ENCODE measurements at regions not wholly inside any gene's neighbourhood (a gene's known extent, or its start where the extent isn't known, plus 50 kb on each side); places are given as distances from the start of the nearest gene placed in this dataset.

DNA sequence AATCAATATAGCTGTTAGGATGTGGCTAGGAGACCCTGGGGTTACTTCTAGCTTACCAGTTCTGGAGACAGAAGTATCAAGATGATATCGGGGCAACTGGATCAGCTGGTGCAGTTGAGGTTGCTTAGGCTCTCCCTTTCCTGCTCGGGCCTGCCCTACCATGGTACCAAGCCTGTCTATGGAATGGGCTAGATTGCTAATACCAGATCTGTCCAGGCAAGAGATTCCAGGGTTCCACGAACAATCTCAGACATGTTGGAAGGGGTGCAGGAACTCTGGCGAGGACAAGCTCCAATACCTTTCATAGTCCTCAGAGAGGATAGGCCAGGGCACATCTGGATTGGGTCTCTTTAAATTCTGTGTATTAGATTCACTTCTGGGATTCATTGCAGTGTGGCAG, 53.8 kb downstream of the ADM start:
- no peak for DNase-seq

DNA sequence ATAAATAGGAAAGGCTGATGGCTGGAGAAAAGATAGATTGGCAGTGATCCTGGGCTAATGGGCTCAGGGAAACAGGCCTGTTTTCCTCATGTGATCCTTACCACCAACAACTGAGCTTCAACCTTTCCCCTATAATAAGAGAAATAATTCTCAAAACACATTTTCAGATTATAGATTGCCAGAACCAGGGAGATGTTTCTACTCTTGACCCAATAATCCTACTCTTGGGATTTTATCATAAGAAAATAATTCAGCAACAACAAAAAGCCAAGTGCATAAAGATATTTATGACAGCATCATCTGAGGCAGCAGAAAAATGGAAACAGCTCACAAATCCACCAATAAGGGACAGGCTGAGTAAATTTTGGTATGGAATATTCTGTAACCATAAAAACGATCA, 54.3 kb downstream of the ADM start:
- DNase-seq = no peak

DNA sequence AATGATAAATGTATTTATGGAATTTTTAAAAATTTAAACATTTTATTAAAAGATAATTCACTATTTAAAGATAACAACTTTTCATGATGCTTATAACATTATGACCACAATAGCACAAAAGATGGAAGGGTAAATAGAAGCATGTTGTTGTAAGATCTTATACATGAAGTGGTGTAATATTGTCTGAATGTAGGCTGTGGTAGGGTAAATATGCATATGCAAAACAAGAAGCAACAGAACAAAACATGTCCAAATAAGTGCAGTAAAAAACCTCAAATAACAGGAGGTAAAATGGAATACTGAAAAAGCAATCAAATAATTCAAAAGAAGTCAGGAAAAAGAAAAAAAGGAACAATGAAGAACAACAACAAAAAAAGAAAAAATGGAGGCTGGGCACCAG, 56.0 kb downstream of the ADM start:
- no peak for DNase-seq

DNA sequence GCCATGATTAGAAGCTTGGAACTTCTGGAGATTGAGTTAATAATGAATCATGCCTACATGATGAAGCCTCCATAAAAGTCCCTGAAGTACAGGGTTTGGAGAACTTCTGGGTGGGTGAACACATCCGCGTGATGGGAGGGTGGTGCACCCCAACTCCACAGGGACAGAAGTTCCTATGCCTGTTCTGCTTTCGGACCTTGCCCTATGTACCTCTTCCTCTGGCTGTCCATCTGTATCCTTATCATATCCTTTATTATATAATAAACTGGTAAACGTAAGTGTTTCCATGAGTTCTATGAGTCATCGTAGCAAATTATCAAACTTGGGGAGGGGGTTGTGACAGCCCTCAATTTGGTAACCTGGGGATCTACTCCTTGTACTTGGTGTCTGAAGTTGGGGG, 60.2 kb downstream of the ADM start:
- DNase-seq = no peak

DNA sequence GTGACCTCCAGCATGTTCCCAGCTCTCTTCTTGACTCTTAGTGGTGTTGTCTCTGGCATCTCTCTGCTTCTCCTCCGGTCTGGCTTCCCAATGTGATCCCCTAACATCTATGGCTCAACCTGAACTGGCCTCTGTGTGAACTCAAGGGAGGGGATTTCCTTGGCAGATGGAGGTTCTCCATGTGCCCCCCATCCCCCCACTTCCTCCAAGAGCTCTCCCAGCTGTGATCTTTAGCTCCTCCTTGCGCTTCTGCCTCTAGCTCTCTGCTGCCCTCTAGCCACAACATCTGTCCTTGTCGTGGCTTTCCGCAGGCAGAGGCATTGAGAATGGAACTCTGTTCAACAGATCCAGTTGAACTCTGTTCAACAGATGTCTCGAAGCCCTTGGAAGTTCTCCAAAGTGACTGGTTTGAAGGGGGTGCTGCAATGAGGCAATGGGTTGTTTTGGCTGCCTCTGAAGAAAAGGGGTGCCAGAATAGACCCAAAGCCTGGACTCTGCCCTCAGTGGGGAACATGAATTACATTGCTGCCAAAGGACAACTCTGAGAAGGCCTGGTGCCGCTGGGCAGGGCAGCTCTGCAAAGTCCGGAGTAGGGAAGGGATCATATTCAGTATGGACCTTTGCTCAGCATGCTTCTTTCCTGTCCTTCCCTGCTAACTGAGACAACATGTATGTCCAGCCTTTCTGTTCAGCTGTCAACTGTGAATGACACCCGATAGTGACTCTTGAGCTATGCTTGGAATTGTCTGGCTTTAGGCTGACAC, 61.9 kb downstream of the ADM start:
- peak; percentile 72 for DNase-seq

DNA sequence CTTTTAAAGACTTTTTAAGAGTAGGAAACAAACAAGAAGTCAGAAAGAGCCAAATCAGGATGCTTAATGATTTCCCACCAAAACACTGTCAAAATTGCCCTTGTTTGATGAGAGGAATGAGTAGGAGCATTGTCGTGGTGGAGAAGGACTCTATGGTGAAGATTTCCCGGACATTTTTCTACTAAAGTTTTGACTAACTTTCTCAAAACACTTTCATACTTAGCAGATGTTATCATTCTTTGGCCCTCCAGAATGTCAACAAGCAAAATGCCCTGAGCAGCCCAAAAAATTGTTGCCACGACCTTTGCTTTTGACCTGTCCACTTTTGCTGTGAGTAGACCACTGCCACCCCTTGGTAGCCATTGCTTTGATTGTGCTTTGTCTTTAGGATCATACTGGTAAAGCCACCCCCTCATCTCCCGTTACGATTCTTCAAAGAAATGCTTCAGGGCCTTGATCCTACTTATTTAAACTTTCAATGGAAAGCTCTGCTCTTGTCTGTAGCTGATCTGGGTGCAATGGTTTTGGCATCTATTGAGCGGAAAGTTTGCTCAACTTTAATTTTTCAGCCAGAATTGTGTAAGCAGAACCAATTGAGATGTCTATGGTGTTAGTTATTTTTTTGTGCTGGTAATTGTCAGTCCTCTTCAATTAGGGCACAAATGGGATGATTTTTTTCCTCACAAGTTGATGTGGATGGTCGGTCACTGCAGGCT, 67.2 kb downstream of the ADM start:
- no peak for DNase-seq

DNA sequence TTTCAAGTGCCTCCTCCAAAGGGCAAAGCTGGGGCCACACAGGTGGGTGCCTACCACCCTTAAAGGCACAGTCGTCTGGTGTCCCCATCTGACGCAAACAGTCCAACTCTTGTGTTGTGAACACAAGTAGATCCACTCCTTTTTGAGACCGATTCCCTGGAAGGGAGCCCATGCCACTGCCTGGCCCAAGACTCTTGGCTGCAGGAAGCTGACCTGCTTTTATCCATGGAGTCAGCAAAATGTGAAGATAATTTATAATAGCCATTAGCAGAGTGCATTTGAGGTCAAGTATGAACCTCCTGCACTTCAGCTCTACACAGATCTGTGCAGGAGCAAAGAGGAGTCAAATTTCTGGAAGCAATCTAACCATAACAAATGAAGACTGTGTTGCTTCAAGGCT, 68.5 kb downstream of the ADM start:
- DNase-seq = no peak

DNA sequence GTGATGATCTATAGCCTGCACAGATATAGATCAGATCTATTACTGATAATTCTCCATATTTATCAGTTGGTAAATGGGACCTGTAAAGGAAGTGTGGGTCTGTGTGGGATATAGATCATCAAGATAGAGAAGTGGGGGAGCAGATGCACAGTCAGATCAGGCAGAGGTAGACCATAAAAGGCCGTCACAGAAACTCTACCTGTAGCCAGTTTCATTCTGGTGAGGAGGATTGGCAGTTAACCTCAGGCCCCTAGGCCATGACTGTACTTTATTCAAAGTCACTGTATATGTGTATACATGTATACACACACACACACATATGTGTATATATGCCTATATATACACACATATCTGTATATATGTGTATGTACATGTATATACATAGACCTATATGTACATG, 69.1 kb downstream of the ADM start:
- DNase-seq = no peak

DNA sequence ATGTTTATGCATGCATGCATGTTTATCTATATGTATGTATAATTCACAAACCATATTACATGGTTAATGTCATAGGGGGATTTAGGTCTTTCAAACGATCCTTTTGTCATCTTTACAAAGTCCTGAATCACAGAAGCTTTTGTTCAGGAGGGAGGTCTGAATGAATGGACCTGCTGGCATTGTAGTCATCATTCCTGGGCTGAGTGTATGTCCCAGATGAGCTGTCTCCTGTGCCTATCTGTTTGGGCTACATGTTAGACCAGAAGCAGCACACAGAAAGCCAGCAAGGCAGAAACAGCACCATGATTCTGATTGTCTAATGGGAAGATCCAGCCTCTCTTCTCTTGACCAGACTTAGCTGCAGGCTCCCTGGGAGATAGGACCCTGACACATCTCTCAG, 69.5 kb downstream of the ADM start:
- no peak for DNase-seq

DNA sequence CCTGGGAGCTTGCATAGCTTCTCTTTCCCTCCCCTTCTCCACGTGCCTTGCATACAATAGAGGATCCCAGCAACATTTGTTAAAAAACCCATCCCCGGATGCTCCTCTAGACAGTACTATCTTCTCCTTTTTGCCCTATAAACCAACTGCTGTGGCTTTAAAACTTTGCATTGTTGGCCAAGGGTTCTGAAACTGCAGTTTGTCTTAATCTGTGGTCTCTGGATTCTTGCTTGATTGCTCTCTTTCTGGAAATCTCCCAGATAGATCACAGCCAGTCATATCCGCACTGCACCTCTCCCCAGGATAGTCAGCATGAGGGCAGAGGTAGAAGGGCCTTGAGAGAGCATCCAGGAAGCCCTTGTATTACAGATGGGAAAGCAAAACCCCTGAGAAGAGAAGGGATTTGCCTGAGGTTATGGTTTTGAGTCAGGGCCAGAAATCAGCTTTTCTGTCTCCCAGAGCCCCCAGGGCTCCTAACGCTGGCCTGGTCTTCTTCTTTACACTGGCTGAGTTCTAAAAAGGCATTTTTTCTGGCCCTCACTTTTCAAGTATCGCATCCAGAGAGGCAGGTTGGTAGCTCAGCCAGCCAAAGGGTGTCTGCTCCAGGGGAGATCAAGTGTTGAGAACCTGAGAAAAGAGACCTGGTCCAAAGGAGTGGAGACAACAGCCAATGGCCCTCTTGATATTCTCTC, 70.6 kb downstream of the ADM start:
- no peak for DNase-seq

DNA sequence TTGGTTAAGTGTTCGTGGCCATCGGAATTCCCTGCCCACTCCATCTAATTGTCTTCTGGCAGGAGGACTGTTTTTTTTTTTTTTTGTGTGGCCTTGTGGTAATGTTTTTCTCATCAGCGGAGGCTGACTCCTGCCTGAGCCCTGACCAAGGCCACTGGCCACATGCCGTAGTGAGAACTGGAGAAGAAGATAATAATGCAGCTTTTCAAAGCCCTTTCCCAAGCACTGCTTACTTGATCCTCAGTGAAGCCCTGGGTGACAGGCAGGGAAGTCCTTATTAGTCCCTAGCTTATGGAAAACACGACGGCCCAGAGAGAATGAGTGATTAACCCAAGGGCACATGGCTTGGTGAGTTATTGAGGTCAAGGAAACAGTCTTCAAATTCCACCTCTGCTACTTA, 71.2 kb downstream of the ADM start:
- no peak for DNase-seq

DNA sequence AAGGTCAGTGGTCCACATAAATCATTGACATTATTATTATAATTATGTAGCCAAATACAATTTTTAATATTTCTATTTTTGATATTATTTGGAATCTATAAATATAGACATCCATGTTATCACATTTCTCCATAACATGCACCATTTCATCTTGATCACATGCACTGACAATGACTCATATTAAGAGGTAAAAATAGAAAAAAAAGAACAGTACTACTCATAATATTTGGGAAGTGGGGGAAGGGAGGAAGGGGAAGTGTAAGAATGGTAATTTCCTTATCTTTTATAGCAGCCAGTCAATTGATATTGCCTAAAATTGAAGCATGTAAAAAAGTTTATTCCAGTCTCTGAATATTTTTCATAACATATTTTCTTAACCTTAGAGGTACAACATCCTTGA, 72.3 kb downstream of the ADM start:
- no peak for DNase-seq

DNA sequence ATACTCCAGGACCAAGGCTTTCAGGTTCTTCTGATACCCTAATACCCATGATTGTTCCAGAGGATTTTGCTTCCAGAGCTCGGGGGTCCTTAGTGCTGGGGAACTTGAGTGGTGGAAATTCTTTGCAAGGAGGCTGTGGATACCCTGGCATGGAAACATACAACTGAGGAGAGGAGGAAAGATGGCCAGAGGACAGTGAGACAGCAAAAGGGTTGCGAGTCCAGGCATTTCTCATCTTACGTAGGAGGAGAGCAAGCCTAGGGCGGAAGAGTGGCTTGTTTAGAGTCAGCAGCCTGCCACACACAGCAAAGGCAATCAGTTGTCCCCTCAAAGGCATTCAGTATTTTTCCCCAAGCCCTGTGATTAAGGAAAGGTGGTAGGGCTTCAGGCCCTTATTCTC, 73.5 kb downstream of the ADM start:
- no peak for DNase-seq

DNA sequence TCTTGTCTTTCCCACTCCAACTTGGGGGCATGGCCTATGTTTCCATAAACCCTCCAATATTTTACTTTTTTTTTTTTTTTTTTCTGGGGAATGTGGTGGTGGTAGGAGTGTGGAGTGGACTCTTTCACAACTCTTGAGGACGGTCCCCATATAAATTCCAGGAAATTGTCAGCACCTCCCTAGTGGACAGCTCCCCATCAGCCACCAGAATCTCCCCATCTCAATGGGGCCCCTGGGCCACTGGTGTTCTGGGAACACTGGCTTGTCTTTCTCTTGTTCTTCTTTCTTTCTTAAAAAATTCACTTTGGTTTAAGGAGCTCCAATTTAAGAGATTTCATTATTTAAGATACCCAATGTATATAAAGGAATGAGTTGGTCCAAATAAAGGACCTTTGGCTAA, 74.1 kb downstream of the ADM start:
- no peak for DNase-seq

DNA sequence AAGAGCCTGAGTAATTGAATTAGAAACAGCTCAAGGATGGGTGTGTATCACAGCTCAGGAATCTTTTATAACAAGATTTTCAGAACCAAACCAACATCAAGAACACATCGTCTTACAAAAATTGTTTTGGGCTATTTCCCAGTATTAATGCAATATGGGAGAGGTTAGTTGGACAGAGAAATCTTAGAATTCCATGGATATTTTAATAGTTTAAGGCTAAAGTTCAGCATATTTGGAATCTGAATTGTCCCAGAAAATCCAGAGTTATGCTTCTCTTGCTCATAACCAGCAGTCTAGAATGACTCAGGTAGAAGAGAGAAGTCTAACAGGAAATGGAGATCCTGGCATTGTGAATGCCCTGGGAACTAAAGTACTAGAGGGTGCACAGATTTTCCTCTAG, 74.6 kb downstream of the ADM start:
- DNase-seq = no peak

DNA sequence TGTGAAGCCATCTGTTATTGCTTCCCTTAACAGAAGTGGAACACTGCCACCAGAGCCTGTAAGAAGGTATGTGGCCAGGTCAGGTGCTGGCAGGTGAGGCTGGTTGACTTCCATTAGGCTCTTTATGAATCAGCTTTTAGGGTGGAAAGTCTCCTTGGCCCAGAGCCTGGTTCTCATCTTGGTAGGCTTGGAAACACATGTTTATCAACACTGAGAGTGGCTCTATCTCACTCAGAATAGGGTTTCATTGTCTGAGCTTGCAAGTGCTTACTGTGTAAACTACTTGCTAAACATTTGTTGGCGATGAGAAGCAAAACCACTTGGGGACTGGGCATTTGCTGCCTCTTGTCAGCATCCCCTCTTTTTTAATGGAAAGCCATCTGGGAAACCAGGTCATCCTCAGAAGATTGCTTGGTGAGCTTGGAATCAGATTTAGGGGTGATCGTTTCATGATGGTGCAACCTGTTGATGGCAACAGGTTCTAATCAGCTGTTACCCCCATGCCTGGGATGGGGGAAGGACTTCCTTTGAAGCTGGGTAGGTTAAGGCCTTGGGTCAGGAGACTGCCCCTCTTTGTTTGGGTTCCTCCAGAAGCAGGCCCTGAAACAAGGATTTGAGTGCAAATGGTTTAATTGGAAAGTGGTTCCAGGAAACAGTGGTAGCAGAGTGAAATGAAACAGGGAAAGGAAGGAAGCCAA, 75.0 kb upstream of the AMPD3 start:
- no peak for DNase-seq

DNA sequence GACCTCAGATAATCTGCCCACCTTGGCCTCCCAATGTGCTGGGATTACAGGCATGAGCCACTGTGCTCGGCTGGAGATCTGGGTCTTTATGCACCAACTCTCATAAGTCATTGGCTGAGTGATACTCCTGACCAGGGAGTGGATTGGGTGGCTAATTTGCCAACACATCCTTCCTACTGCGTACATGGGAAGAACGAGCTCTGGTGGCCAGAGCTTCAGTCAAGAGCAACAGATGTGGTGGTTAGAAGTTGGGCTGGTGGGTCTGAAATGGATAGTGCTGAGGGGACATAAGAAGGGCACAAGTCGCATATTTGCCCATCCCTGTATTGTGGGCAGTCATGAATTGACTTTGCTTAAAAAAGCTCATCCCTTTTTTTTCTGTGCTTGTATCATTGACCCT, 74.1 kb upstream of the AMPD3 start:
- no peak for DNase-seq

DNA sequence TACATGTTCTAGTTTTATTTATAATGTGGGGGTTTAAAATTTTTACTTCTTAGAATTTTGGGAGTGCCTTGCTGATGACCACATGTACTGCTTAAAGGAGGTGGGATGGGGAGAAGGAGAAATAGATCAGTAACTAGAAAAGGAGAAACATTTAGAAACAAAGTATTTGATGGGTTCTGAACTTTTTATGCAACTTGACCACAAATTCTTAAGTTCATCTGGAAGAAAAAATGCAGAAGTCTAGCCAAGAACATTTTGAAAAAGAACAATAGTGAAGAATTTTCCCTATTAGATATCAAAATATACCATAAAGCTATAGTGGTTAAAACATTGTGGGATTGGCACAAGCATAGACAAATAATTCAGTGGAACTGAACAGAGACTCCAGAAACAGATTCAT, 73.3 kb upstream of the AMPD3 start:
- DNase-seq = no peak

DNA sequence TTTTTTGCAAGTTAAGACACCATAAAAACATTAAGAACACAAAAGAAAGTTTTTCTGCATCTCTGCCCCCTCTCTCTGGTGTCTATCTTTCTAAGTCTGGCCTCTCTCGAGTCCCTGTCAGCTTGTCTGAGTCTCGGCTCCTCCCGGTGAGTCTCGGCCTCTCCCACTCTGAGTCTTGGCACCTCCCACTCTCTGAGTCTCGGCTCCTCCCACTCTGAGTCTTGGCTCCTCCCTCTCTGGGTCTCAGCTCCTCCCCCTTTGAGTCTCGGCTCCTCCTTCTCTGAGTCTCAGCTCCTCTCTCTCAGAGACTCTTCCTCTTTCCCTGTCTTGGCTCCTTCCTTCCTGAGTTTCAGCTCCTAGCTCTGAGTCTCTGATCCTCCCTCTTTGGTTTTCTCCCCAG, 72.5 kb upstream of the AMPD3 start:
- peak; percentile 13 for DNase-seq

DNA sequence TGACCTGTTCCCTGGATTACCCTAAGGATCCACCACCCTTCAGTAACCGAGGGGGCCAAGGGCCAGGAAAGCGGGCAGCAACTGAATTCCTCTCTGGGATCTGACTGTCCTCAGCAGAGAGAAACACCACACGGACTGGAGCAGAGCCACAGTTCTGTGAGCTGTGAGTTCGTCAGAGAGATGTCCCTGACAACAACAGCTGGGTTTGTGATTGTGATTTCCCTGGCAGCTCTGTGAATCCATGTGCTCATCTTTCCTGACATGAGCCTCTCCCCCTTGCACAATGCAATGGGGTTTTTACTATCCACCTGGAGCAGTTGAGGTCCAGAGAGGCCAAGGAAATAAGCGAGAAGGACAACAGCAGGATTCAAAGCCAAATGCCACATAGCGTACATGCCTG, 69.4 kb upstream of the AMPD3 start:
- no peak for DNase-seq

DNA sequence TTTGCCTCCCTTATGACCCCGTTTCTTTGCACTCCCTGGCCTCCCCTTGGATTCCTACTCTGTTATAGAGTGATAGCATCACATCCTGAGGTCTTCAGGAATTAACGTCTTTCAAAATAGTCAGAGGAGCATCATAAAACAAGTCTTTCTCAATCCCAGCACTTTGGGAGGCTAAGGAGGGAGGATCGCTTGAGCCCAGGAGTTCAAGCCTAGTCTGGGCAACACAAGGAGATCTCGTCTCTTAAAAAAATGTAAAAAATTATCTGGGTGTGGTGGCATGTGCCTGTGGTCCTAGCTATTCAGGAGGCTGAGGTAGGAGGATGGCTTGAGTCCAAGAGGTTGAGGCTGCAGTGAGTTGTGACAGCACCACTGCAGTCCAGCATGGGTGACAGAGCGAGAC, 68.7 kb upstream of the AMPD3 start:
- DNase-seq = no peak

DNA sequence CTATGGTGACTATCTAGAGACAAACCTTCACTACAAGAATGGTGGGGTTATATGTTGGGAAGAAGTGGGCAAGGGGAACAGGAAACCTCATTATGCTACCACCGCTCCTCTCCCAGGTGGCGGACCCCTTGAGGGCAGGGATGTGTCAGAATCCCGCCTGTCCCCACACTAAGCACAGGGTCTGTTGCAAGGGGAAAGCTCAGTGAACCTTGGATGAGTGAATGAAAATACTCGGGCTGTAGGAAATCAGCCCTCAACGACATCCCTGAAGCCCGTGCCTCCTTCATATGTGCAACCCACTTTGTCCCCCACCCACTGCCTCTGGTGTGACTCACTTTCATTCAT, 68.2 kb upstream of the AMPD3 start:
- DNase-seq = no peak

DNA sequence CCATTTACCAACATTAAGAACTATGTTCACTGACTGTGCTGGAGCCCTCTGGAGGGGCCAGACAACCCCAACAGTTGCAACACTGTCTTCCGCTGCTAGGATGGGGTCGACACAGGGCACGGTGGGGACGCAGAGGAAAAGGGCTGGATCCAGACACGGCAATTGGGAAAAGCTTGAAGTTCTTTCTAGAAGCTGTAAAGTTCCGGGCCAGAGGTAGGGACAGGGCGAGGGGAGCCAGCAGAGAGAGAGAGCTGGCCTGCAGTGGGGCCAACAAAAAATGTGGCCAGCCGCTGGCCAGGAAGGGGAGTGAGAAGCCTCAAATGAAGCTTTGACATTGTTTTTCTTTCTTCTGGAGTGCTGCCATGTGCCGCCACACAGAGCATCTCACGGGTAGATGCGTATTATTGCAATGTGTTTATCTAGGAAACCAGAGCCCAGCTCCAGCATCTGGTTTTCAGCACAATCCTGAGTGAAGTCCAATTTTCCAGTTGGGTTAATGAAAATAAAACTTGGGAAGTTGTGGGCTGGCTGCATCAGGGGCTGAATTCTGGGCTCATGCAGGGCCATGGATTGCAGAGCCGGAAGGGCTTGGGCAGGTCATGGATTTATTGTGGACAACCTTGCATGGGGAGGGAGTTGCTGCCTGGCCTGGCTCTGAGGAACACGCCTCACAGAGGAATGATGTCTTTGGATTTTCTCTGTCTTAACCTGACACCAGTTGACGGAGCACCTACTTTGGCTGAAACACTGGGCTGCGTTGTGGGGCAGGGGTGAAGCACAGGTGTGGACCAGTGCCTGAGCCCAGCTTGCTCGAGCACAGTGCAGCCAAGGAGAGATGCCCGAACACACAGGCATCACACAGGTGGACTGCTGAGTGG, 67.6 kb upstream of the AMPD3 start:
- no peak for DNase-seq
